M059J (cell line): ENCODE measurements at regions not wholly inside any gene's neighbourhood (a gene's known extent, or its start where the extent isn't known, plus 50 kb on each side); places are given as distances from the start of the nearest gene placed in this dataset.

Experiments
- DNase-seq: peaks from one replicate; pipeline ENCODE4 v3.0.0-alpha.2; 2012; ENCODE audit warnings: low read depth

GRCh38 chr3:72434296-72434695, 413.9 kb downstream of the SHQ1 start:
- DNase-seq: no peak

- no peak for DNase-seq
Measured at GRCh38 chr3:72432246-72432645, 416.0 kb downstream of the SHQ1 start.

GRCh38 chr3:72429589-72430353, 418.5 kb downstream of the SHQ1 start:
- DNase-seq: no peak

- no peak for DNase-seq
Measured at GRCh38 chr3:72428803-72429202, 419.4 kb downstream of the SHQ1 start.

- DNase-seq: no peak
Measured at GRCh38 chr3:72427624-72428023, 420.6 kb downstream of the SHQ1 start.

GRCh38 chr3:72426618-72427397, 421.4 kb downstream of the SHQ1 start:
- DNase-seq: no peak

- DNase-seq: no peak
Measured at GRCh38 chr3:72423643-72424042, 424.6 kb downstream of the SHQ1 start.

GRCh38 chr3:72421786-72422185, 426.5 kb downstream of the SHQ1 start:
- DNase-seq: no peak

GRCh38 chr3:72421126-72421525, 427.1 kb downstream of the SHQ1 start:
- DNase-seq: no peak

- DNase-seq: no peak
Measured at GRCh38 chr3:72418856-72419255, 429.4 kb downstream of the SHQ1 start.

GRCh38 chr3:72418244-72418643, 430.0 kb downstream of the SHQ1 start:
- DNase-seq: peak; percentile 1

GRCh38 chr3:72414481-72415016, 433.7 kb downstream of the SHQ1 start:
- no peak for DNase-seq

GRCh38 chr3:72413228-72413627, 435.0 kb downstream of the SHQ1 start:
- peak; percentile 39 for DNase-seq

- DNase-seq: no peak
Measured at GRCh38 chr3:72412340-72412956, 435.8 kb downstream of the SHQ1 start.

- DNase-seq: no peak
Measured at GRCh38 chr3:72411843-72412242, 436.4 kb downstream of the SHQ1 start.

- DNase-seq: peak; percentile 1
Measured at GRCh38 chr3:72411126-72411525, 437.1 kb downstream of the SHQ1 start.

GRCh38 chr3:72408983-72409779, 439.1 kb downstream of the SHQ1 start:
- no peak for DNase-seq

- no peak for DNase-seq
Measured at GRCh38 chr3:72407766-72408165, 440.5 kb downstream of the SHQ1 start.

GRCh38 chr3:72405943-72406566, 442.2 kb downstream of the SHQ1 start:
- DNase-seq: no peak

- peak; percentile 21 for DNase-seq
Measured at GRCh38 chr3:72401005-72401545, 447.2 kb downstream of the SHQ1 start.

- no peak for DNase-seq
Measured at GRCh38 chr3:72398781-72399180, 449.5 kb downstream of the SHQ1 start.
